ENCODE measurements at regions not wholly inside any gene's neighbourhood (a gene's known extent, or its start where the extent isn't known, plus 50 kb on each side); places are given as distances from the start of the nearest gene placed in this dataset.

GRCh38 chr2:12795851-12796250, 79.1 kb downstream of the TRIB2 start:
- no peak for DNase-seq (ENCODE audit: low read depth)

GRCh38 chr2:12796657-12797056, 79.9 kb downstream of the TRIB2 start:
- DNase-seq (ENCODE audit: low read depth) = no peak

- peak; percentile 75 for DNase-seq (ENCODE audit: low read depth)
Measured at GRCh38 chr2:12797815-12798214, 81.1 kb downstream of the TRIB2 start.

- DNase-seq (ENCODE audit: low read depth) = no peak
Measured at GRCh38 chr2:12803607-12804006, 86.9 kb downstream of the TRIB2 start.

DNA sequence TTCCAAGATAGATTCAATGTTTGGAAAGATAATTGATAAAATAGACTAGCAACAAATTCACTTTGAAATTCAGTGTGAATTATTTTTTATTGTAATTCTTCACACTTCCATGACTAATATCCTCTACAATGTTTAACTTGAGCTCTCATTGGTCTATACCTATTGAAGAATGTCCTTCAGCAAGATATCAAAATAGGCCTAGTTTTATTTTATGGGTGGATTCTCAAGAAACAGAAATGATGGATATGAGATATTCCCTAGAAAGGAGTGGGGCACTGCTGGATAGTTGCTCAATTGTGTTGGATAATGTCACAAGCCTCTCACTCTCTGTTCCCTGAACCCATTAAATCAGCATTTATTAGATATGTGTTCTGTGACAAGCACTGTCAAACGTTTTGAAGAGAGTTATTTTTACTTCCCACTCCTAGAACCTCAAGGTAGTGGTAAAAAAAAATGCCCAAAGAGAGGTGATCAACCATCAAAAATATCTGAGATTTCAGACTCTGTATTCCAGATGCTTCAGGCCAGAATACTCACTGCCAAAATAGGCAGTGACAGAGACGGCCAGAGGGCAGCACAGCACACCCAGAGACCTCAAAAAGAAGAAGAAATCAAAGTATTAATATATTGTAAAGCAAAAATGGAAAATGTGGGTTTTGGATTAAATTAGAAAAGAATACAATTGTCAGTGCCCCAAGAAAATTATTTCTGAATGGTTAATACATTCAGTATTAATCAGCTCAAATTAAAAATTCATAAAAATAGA, 87.5 kb downstream of the TRIB2 start:
- no peak for DNase-seq (ENCODE audit: low read depth)

DNA sequence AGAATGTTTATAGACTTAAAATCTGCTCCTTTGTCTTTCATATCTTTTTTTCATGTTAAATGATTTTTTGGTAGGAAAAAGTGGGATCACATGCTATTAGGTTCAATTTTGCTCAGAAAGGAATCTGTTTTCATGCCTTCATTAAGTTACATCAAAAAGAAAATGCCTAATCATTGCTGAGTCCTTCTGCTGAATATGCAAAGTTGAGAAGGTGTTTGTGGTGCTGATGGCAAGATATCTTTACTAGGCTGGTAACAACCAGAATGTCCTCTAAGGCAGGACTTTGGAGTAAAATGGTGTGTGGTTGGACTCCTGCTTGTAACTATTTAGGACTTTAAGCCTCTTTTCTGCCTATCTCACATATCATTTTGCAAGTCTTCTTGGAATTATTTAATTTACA, 88.3 kb downstream of the TRIB2 start:
- DNase-seq (ENCODE audit: low read depth) = no peak

DNA sequence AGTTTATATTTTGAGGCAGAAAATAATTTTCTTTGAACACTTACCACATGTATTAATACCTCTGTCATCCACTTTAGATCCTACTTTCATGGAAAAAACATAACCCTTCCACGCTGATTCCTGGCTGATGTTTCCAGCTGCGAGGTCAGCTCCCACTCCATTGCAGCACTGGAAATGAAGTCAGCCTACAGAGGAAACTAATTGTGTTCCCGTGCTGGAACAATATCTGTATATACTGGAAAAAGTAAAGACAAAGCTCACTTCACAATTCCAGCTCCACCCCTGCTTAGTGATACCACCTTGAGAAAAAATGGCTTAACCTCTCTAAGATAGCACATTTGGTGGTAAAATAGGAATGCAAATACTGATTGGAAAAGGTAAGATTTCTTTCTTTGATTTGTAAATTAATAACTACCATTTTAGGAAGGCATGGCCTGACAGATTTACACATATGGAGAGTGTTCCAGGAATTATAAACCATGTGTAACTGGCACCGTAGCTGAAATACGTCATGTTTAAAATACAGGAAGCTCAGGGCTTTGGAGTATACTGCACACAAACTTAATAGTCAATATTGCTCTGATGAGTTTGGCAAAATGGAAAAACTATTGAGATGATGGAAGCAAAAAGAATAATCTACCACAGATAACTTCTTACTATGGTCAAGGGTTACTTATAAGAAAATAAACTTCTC, 90.0 kb downstream of the TRIB2 start:
- no peak for DNase-seq (ENCODE audit: low read depth)

DNA sequence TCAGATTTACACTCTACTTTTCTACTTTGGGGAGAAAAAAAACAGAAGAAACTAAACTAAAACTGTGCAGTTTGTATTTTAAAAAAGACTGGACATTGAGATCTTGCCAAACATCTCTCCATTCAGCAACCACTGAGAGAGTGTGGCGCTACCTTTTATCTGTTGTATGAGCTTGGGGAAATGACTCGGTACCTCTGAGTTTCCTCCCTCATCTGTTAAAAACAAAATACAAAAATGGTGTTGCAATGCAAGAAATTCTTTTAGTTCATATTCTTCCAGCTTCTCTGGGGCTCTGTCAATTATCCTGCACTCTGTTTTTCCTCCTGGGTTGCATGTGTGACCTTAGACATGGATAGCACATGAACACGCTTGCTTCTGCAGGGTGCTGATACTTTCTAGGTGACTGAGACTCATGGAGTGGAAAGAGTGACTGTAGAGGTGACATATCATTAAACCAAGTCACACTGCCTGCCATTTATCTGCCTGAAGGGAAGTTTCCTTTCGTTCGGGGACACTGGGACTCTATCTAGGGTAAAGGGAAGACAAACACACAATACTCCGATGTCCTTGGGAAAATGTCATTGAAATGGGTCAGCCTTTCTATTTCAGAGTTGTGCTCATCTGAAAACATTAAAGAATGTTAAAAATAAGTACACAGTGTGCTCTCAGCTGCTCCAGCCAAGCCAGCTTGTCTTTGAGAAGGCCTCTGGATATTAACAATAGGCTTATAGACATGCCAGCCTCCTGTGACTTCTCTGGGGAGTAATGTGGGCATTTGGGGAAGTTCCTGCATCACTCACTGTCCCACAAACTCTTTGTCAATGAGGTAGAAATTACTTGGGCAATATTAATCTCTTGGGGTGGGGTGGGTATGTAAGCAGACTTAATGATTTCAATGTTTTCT, 91.4 kb downstream of the TRIB2 start:
- no peak for DNase-seq (ENCODE audit: low read depth)

DNA sequence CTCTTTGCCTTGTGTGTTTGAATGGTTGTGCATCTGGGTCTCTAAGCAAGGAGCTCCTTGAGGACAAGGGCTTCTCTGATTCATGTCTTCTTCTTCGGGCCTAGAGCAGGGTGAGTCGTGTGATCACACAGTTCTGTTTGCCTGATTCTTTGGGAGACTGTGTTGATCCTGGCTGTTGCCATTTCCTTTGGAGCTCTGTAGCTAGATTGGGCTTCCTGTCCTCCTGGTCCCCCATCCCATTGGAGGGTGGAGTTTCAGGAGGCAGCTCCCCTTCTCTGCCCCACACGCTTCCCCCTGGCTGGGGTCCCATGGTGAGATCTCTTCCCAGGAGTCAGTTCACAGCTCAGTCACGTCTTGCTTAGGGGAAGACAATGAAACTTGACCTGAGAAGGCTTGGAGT, 92.8 kb downstream of the TRIB2 start:
- DNase-seq (ENCODE audit: low read depth) = no peak

GRCh38 chr2:12811916-12812315, 95.2 kb downstream of the TRIB2 start:
- no peak for DNase-seq (ENCODE audit: low read depth)

DNA sequence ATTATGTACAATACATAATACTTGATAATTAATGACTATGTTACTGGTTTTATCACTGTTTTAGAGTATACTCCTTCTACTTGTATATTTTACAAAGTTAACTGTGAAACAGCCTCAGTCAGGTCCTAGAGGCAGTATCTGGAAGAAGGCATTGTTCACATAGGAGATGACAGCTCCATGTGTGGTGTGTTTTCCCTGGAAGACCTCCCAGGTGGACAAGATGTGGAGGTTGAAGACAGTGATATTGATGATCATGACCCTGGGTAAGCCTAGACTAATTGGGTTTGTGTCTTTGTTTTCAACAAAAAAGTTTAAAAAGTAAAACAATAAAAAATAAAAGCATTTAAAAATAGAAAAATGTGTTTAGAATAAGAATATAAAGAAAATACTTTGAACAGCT, 96.4 kb downstream of the TRIB2 start:
- no peak for DNase-seq (ENCODE audit: low read depth)

- peak; percentile 29 for DNase-seq (ENCODE audit: low read depth)
Measured at GRCh38 chr2:12816379-12817306, 99.9 kb downstream of the TRIB2 start.

DNA sequence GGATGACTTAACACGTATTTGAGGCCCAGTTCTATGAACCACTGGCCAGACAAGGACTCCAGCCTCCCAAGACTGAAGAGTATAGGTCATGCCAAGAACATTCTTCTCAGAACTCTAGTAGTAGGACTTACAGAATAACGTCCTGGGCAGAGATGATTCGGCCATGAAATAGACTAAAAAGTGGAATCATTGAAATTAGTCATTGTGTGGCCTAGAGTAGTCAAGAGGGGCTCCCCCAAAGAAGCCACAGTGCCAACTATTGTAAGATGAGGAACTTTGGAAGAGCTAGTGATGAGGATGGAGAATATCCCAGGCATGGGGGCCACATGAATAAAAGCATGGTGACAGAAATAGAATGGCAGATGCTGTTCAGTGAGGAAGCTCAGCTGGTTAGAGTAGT, 101.1 kb downstream of the TRIB2 start:
- no peak for DNase-seq (ENCODE audit: low read depth)

GRCh38 chr2:12818416-12819102, 101.8 kb downstream of the TRIB2 start:
- peak; percentile 57 for DNase-seq (ENCODE audit: low read depth)

- DNase-seq (ENCODE audit: low read depth) = peak; percentile 99
Measured at GRCh38 chr2:12819103-12819475, 102.4 kb downstream of the TRIB2 start.

- peak; percentile 25 for DNase-seq (ENCODE audit: low read depth)
Measured at GRCh38 chr2:12819721-12820120, 103.0 kb downstream of the TRIB2 start.

- DNase-seq (ENCODE audit: low read depth) = no peak
Measured at GRCh38 chr2:12821656-12822055, 104.9 kb downstream of the TRIB2 start.

- no peak for DNase-seq (ENCODE audit: low read depth)
Measured at GRCh38 chr2:12824351-12824777, 107.6 kb downstream of the TRIB2 start.

DNA sequence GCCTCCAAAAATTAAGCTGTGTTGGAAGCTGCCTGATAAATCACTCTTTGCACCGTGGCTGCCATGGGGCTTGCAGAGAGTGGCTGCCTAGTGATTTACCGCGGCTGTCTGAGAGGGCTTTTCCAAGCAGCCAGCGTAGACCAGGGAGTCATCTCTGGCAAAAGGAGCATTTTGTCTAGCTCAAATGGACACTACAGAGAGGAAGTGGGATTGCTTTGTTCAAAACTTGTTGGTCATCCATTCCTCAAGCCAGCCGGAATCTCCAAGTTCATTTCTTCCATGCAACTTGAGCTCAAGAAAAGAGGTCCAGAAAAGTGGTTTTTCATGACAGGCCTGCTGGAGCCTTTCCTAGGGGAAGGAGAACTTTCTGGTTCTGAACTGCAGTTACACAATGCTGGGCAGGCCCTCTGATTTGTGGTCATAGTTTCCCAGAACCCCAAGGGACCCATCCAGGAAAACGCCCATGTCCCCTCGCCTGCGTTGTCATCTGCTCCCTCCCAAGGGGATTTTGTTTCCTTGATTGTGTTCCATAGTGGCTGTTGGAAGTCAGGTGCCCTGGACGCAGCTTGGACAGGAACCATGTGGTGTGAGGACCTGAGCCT, 108.1 kb downstream of the TRIB2 start:
- peak; percentile 70 for DNase-seq (ENCODE audit: low read depth)

- DNase-seq (ENCODE audit: low read depth) = no peak
Measured at GRCh38 chr2:12826781-12827180, 110.0 kb downstream of the TRIB2 start.

DNA sequence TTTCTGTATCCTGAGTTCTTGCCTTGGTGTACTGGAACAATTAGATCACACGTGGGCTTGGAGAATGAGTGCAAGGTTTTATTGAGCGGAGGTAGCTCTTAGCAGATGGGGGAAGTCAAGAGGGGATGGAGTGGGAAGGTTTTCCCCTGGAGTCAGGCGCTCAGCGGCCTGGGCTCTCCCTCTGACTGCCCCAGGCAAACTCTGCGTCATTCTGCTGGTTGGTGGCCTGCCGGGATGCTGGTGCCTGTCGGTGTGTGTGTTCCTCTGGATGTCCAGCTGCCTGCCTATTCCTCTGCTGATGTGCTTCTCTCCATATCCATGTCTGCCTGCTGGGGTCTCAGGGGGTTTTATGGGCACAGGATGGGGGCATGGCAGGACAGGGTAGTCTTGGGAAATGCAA, 111.0 kb downstream of the TRIB2 start:
- DNase-seq (ENCODE audit: low read depth) = no peak

Data from stromal cell of bone marrow (primary cell).